ENCODE measurements at regions not wholly inside any gene's neighbourhood (a gene's known extent, or its start where the extent isn't known, plus 50 kb on each side); places are given as distances from the start of the nearest gene placed in this dataset.

GRCh38 chr7:17075601-17076255 lies 193.9 kb upstream of the AGR3 start:
- TF ChIP-seq NFIC (IDR thresholded peaks at IDR 0.05) (no peak), FOXM1 (IDR thresholded peaks at IDR 0.05; ENCODE audit: borderline replicate concordance, low read depth) (no peak), USF1 (IDR thresholded peaks at IDR 0.05) (no peak), ZBTB7A (IDR thresholded peaks at IDR 0.05; ENCODE audit: low read depth) (no peak), YY1 (IDR thresholded peaks at IDR 0.05; ENCODE audit: low read depth) (no peak), CREB1 (IDR thresholded peaks at IDR 0.05; ENCODE audit: low read depth) (no peak), CEBPB (IDR thresholded peaks at IDR 0.05) (no peak), EGR1 (IDR thresholded peaks at IDR 0.05) (no peak), EP300 (IDR thresholded peaks at IDR 0.05; ENCODE audit: borderline replicate concordance) (no peak), RAD21 (IDR thresholded peaks at IDR 0.05; ENCODE audit: low read depth) (no peak), TEAD4 (IDR thresholded peaks at IDR 0.05) (no peak), TCF12 (IDR thresholded peaks at IDR 0.05; ENCODE audit: low read depth) (no peak), TAF1 (IDR thresholded peaks at IDR 0.05; ENCODE audit: low read depth) (no peak)
- TF ChIP-seq, protein P1, sequence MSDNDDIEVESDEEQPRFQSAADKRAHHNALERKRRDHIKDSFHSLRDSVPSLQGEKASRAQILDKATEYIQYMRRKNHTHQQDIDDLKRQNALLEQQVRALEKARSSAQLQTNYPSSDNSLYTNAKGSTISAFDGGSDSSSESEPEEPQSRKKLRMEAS (IDR thresholded peaks at IDR 0.05): no peak
- TF ChIP-seq, protein P2, sequence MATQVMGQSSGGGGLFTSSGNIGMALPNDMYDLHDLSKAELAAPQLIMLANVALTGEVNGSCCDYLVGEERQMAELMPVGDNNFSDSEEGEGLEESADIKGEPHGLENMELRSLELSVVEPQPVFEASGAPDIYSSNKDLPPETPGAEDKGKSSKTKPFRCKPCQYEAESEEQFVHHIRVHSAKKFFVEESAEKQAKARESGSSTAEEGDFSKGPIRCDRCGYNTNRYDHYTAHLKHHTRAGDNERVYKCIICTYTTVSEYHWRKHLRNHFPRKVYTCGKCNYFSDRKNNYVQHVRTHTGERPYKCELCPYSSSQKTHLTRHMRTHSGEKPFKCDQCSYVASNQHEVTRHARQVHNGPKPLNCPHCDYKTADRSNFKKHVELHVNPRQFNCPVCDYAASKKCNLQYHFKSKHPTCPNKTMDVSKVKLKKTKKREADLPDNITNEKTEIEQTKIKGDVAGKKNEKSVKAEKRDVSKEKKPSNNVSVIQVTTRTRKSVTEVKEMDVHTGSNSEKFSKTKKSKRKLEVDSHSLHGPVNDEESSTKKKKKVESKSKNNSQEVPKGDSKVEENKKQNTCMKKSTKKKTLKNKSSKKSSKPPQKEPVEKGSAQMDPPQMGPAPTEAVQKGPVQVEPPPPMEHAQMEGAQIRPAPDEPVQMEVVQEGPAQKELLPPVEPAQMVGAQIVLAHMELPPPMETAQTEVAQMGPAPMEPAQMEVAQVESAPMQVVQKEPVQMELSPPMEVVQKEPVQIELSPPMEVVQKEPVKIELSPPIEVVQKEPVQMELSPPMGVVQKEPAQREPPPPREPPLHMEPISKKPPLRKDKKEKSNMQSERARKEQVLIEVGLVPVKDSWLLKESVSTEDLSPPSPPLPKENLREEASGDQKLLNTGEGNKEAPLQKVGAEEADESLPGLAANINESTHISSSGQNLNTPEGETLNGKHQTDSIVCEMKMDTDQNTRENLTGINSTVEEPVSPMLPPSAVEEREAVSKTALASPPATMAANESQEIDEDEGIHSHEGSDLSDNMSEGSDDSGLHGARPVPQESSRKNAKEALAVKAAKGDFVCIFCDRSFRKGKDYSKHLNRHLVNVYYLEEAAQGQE (IDR thresholded peaks at IDR 0.05; ENCODE audit: low read depth): no peak

GRCh38 chr7:17078298-17078697 lies 196.5 kb upstream of the AGR3 start:
- TF ChIP-seq RAD21 (IDR thresholded peaks at IDR 0.05; ENCODE audit: low read depth) (no peak), EP300 (IDR thresholded peaks at IDR 0.05; ENCODE audit: borderline replicate concordance) (no peak), TCF12 (IDR thresholded peaks at IDR 0.05; ENCODE audit: low read depth) (no peak), FOXM1 (IDR thresholded peaks at IDR 0.05; ENCODE audit: borderline replicate concordance, low read depth) (no peak), TAF1 (IDR thresholded peaks at IDR 0.05; ENCODE audit: low read depth) (no peak), NFIC (IDR thresholded peaks at IDR 0.05) (no peak), ZBTB7A (IDR thresholded peaks at IDR 0.05; ENCODE audit: low read depth) (no peak), TEAD4 (IDR thresholded peaks at IDR 0.05) (no peak), EGR1 (IDR thresholded peaks at IDR 0.05) (no peak)
- TF ChIP-seq, protein P1 (IDR thresholded peaks at IDR 0.05): no peak

DNA sequence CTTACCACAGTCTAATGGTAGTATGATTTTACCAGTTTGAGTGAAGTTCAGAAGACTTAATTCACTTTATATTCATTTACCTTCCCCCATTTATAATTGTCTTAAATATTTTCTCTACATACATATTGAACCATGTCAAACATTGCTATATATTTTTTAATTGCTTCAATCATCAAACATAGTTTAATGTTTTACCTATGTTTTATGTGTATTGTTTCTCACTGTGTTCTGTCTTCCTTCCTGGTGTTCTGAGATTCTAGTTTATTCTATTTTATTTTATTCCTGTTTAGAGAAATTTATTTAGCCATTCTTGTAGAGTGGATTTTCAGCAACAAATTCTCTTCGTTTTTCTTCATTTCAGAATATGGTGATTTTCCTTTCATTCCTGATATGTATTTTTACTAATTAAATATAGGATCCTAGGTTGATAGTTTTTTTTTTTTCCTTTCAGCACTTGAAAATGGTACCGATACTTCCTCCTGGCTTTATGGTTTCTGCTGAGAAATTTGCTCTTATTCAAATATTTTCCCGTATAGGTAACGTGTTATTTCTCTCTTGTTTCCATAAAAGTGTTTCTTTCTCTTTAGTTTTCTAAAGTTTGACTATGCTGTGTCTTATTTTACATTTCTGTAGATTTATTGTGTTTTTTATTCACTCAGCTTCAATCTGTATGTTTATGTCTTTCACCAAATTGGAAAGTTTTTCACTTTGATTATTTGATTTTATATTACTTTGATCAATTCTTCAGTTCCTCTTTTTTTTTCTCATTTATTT lies 201.8 kb upstream of the AGR3 start:
- no peak for TF ChIP-seq TEAD4 (IDR thresholded peaks at IDR 0.05)
- TF ChIP-seq TAF1 (IDR thresholded peaks at IDR 0.05; ENCODE audit: low read depth): no peak
- no peak for TF ChIP-seq USF1 (IDR thresholded peaks at IDR 0.05)
- TF ChIP-seq CEBPB (IDR thresholded peaks at IDR 0.05): no peak
- TF ChIP-seq ZBTB7A (IDR thresholded peaks at IDR 0.05; ENCODE audit: low read depth): no peak
- TF ChIP-seq FOXM1 (IDR thresholded peaks at IDR 0.05; ENCODE audit: borderline replicate concordance, low read depth): no peak
- TF ChIP-seq YY1 (IDR thresholded peaks at IDR 0.05; ENCODE audit: low read depth): no peak
- TF ChIP-seq CREB1 (IDR thresholded peaks at IDR 0.05; ENCODE audit: low read depth): no peak
- TF ChIP-seq, protein P2 (IDR thresholded peaks at IDR 0.05; ENCODE audit: low read depth): no peak
- no peak for TF ChIP-seq NFIC (IDR thresholded peaks at IDR 0.05)
- no peak for TF ChIP-seq EGR1 (IDR thresholded peaks at IDR 0.05)
- no peak for TF ChIP-seq EP300 (IDR thresholded peaks at IDR 0.05; ENCODE audit: borderline replicate concordance)
- TF ChIP-seq, protein P1 (IDR thresholded peaks at IDR 0.05): no peak
- no peak for TF ChIP-seq RAD21 (IDR thresholded peaks at IDR 0.05; ENCODE audit: low read depth)
- TF ChIP-seq TCF12 (IDR thresholded peaks at IDR 0.05; ENCODE audit: low read depth): no peak

DNA sequence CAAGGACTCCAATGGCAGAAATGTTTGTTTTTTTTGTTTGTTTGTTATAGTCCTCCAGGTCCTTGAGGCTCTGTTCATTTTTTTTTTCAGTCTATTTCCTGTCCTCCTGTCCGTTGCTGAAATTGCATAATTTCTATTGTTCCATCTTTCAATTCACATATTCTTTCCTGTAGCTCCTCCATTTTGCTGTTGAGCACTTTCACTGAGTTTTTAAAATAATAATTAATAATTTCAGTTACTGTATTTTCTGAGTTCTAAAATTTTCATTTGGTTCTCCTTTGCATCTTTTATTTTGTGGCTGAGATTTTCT lies 202.3 kb upstream of the AGR3 start:
- TF ChIP-seq, protein P1 (IDR thresholded peaks at IDR 0.05): no peak
- no peak for TF ChIP-seq EP300 (IDR thresholded peaks at IDR 0.05; ENCODE audit: borderline replicate concordance)
- no peak for TF ChIP-seq YY1 (IDR thresholded peaks at IDR 0.05; ENCODE audit: low read depth)
- TF ChIP-seq ZBTB7A (IDR thresholded peaks at IDR 0.05; ENCODE audit: low read depth): no peak
- TF ChIP-seq FOXM1 (IDR thresholded peaks at IDR 0.05; ENCODE audit: borderline replicate concordance, low read depth): no peak
- no peak for TF ChIP-seq RAD21 (IDR thresholded peaks at IDR 0.05; ENCODE audit: low read depth)

- TF ChIP-seq TCF12 (IDR thresholded peaks at IDR 0.05; ENCODE audit: low read depth) (no peak), CEBPB (IDR thresholded peaks at IDR 0.05) (no peak), EGR1 (IDR thresholded peaks at IDR 0.05) (no peak), USF1 (IDR thresholded peaks at IDR 0.05) (no peak), NFIC (IDR thresholded peaks at IDR 0.05) (no peak), YY1 (IDR thresholded peaks at IDR 0.05; ENCODE audit: low read depth) (no peak), EP300 (IDR thresholded peaks at IDR 0.05; ENCODE audit: borderline replicate concordance) (no peak), CREB1 (IDR thresholded peaks at IDR 0.05; ENCODE audit: low read depth) (no peak)
- TF ChIP-seq, protein P2 (IDR thresholded peaks at IDR 0.05; ENCODE audit: low read depth): no peak
Observed at GRCh38 chr7:17085186-17085585, 203.4 kb upstream of the AGR3 start.

All from Ishikawa (cell line).